Gastroesophageal sphincter (tissue), 2 donors: ENCODE measurements at regions not wholly inside any gene's neighbourhood (a gene's known extent, or its start where the extent isn't known, plus 50 kb on each side); places are given as distances from the start of the nearest gene placed in this dataset.

Experiments
- POLR2A ChIP-seq, 2 donors: fragments of 450-650 bp; IDR thresholded peaks; one replicate each; pipeline ENCODE4 v1.6.1; 2017; ENCODE audit warnings: antibody characterized with exemption in 2 of 2, mild to moderate bottlenecking in 2 of 2, moderate library complexity in 1 of 2
- POLR2AphosphoS5 ChIP-seq: sonication (generic); formaldehyde crosslinking; IDR thresholded peaks from one replicate; pipeline ENCODE4 v1.6.1; 2017; ENCODE audit warnings: antibody characterized with exemption

DNA sequence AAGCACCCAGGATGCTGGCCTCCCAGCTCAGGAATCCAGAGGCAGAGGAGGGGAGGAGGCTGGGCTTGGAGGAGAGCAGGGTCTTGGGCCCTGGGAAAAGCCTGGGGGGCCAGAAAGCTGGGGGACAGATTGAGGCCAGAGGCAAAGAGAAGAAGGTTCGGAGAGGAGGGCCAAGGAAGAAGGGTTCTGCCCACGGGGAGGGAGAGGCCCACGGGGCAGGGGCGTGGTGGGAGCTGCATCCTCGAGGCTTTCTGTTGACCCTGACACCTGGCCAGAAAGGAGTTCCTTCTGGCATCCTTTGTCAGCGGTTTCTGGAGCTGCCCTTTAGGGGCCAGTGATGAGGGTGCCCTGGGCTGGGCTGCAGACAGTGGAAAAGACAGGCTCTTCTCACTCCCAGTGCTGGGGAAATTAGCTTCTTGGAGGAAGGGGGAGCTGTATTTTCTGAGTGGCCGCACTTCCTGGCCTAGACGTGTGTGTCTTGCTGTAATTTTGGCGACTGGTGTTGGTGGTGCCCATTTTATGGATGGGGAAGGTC is 308.7 kb downstream of the SEC14L1 start:
- TF ChIP-seq POLR2AphosphoS5 = no peak
- no peak for TF ChIP-seq POLR2A (IDR thresholded peaks at IDR 0.05)
